Memory B cell (primary cell): ENCODE measurements at regions not wholly inside any gene's neighbourhood (a gene's known extent, or its start where the extent isn't known, plus 50 kb on each side); places are given as distances from the start of the nearest gene placed in this dataset.

Experiments
- ATAC-seq: fragments of 150-1000 bp; cut with Tn5 transposase; 2 replicates; pipeline ENCODE4 v1.10.0; 2021; ENCODE audit warnings: low read depth, mild to moderate bottlenecking, moderate library complexity
- DNase-seq, 2 donors: peaks; one replicate each; pipeline ENCODE4 v3.0.0; 2022; ENCODE audit warnings: low spot score in 2 of 2
- H3K27ac Mint-ChIP-seq: one replicate; pipeline ENCODE4 v1.8.0; 2022; ENCODE audit warnings: mild to moderate bottlenecking, moderate library complexity, mixed read lengths
- H3K27me3 Mint-ChIP-seq: one replicate; pipeline ENCODE4 v1.8.0; 2022; ENCODE audit warnings: mixed read lengths
- H3K36me3 Mint-ChIP-seq: one replicate; pipeline ENCODE4 v1.8.0; 2022; ENCODE audit warnings: mild to moderate bottlenecking, mixed read lengths
- H3K4me1 Mint-ChIP-seq: one replicate; pipeline ENCODE4 v1.8.0; 2022; ENCODE audit warnings: mixed read lengths
- H3K4me3 Mint-ChIP-seq: one replicate; pipeline ENCODE4 v1.8.0; 2022; ENCODE audit warnings: mild to moderate bottlenecking, moderate library complexity, mixed read lengths
- H3K9me3 Mint-ChIP-seq: one replicate; pipeline ENCODE4 v1.8.0; 2022; ENCODE audit warnings: mixed read lengths

DNA sequence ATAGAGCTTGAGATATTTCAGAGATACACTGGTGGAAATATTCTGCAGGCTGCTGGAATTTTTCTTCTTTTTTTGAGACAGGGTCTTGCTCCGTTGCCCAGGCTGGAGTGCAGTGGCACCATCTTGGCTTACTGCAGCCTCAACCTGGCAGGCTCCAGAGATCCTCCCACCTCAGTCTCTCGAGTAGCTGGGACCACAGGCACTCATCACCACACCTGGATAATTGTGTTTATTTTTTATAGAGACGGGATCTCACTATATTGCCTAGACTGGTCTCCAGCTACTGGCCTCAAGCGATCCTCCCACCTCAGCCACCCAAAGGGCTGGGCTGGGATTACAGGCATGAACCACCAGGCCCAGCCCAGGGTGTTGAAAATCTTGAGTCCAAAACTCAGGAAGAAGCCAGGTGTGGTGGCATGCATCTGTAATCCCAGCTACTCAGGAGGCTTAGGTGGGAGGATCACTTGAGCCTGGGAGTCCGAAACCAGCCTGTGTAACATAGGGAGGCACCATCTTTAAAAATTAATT, 55.7 kb upstream of the FOXK1 start:
- Mint-ChIP-seq H3K4me3 (no peak overlapping the region), H3K27ac (no peak overlapping the region), H3K36me3 (peaks cover 3% of the 10 kb centered on the region), H3K4me1 (peaks cover 5% of the 10 kb centered on the region), H3K27me3 (no peaks in the 10 kb centered on the region), H3K9me3 (peaks cover 4% of the 10 kb centered on the region)
- DNase-seq (no peak), ATAC-seq (no peak)

- H3K4me1 Mint-ChIP-seq = peaks cover 5% of the 10 kb centered on the region
- no peak overlapping the region for H3K4me3 Mint-ChIP-seq
- no peak for ATAC-seq
- peaks cover 1% of the 10 kb centered on the region for H3K9me3 Mint-ChIP-seq
- no peaks in the 10 kb centered on the region for H3K36me3 Mint-ChIP-seq
- no peak overlapping the region for H3K27ac Mint-ChIP-seq
- DNase-seq = no peak
- H3K27me3 Mint-ChIP-seq = no peaks in the 10 kb centered on the region
Measured at GRCh38 chr7:4629287-4629895, 52.7 kb upstream of the FOXK1 start.

DNA sequence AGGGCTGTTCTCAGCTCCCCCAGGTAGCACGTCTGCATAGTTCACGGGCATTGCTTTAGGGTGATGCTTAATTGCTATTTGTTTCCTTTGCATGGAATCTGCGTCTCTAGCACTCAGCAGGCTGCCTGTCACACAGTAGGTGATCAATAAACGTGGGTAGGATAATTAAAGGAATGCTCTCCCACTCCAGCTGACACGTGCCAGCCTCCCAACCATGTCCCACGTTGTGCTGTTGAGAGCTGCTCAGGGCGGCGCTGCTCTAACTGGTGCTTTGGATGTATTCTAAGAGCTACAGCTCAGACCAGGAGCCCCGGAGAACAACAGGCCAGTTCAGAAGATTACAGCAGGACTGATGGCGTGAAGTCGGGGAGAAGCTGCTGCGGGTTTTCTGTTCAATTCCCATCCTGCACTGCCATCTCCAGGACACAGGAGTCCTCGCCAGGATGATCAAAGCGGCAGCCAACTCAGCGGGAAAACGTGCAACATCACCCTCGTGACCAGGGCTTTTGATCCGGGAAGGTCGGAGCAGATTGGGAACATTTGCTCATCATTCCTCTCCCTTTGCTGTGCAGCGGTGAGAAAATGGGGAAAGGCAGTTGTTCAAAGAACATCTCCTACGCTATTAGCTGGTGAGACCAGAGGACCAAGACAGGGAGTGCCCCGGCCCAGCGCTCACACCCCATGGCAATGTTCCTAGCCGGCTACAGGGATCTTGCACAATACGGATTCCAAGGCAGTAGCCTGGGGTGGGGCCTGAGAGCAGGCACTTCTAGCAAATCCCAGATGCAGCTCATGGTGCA, 50.5 kb upstream of the FOXK1 start:
- DNase-seq (no peak), ATAC-seq (no peak)
- Mint-ChIP-seq H3K9me3 (no peaks in the 10 kb centered on the region), H3K27ac (no peak overlapping the region), H3K27me3 (no peaks in the 10 kb centered on the region), H3K36me3 (no peaks in the 10 kb centered on the region), H3K4me3 (no peak overlapping the region), H3K4me1 (no peaks in the 10 kb centered on the region)
